Gastrocnemius medialis (tissue), 4 donors: ENCODE measurements at regions not wholly inside any gene's neighbourhood (a gene's known extent, or its start where the extent isn't known, plus 50 kb on each side); places are given as distances from the start of the nearest gene placed in this dataset.

Source experiments
- POLR2A ChIP-seq, 2 donors: fragments of 450-650 bp; IDR thresholded peaks; one replicate each; pipeline ENCODE4 v1.6.1; 2017; ENCODE audit warnings: antibody characterized with exemption in 2 of 2, mild to moderate bottlenecking in 2 of 2, moderate library complexity in 2 of 2
- TF ChIP-seq, protein P1 (sequence below), 5 experiments: fragments of 450-650 bp in 3 of 5; fragments of 200-600 bp in 2 of 5; sonication (generic) in 2 of 5; IDR thresholded peaks in 4 of 5; conservative IDR thresholded peaks in 1 of 5; 1 replicate in 4 of 5; 2 replicates in 1 of 5; pipeline ENCODE4 v1.5.1; 2016 to 2019; ENCODE audit warnings: antibody characterized with exemption in 5 of 5, mild to moderate bottlenecking in 3 of 5, moderate library complexity in 3 of 5

DNA sequence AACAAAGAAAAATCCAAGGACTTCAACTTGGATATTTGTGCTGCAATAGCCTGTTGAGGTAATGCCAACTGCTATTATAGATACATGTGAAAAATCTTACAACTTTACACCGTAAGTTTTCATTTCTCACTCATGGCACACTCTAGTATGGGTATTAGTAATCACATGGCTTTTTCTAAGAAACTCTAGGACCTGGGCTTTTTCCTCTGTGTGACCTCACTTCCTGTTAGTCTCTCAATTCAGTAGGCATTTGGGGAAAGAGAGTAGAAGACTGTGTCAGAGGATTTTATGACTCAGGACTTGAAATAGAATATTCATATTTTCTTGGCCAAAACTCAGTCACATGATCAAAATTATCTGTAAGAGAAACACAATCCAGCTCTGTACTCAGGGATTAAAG lies 1049.9 kb downstream of the REEP3 start:
- no peak for TF ChIP-seq POLR2A (IDR thresholded peaks at IDR 0.05)
- TF ChIP-seq, protein P1, sequence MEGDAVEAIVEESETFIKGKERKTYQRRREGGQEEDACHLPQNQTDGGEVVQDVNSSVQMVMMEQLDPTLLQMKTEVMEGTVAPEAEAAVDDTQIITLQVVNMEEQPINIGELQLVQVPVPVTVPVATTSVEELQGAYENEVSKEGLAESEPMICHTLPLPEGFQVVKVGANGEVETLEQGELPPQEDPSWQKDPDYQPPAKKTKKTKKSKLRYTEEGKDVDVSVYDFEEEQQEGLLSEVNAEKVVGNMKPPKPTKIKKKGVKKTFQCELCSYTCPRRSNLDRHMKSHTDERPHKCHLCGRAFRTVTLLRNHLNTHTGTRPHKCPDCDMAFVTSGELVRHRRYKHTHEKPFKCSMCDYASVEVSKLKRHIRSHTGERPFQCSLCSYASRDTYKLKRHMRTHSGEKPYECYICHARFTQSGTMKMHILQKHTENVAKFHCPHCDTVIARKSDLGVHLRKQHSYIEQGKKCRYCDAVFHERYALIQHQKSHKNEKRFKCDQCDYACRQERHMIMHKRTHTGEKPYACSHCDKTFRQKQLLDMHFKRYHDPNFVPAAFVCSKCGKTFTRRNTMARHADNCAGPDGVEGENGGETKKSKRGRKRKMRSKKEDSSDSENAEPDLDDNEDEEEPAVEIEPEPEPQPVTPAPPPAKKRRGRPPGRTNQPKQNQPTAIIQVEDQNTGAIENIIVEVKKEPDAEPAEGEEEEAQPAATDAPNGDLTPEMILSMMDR (IDR thresholded peaks at IDR 0.05 in 4 of 5, conservative IDR thresholded peaks at IDR 0.05 in 1 of 5): no peak
